ENCODE measurements at regions not wholly inside any gene's neighbourhood (a gene's known extent, or its start where the extent isn't known, plus 50 kb on each side); places are given as distances from the start of the nearest gene placed in this dataset.

DNA sequence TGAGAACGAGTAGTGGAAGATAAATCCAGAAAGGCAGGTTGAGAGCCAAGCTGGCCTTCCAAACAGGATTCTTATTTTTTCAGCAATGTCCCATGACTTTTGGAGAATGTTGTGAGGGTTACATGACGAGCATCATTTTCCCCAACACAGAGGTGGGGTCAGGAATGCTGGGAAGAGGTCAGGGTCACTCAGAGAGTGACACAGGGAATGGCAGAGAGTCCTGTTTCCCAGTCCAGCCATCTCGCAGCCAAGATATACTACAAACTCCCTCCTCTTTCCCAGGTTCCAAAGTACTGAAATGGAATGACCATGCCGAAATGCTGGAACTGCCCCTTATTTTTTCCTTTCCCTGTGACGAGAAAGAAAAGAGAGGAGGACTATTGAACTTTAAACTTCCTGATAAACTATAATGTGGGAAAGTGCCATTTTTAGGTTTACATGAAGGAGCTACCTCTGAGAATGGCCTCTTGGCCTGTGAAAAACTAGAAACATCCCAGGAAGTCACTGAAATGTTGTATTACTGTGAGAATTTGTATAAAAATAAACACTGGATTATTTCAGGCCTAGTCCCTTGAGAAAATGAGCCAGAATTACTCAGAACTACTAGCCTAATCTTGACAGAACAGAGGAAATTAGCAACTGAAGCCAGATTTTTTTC, 420.4 kb downstream of the CETN3 start:
- no peak for DNase-seq (ENCODE audit: low spot score)

DNA sequence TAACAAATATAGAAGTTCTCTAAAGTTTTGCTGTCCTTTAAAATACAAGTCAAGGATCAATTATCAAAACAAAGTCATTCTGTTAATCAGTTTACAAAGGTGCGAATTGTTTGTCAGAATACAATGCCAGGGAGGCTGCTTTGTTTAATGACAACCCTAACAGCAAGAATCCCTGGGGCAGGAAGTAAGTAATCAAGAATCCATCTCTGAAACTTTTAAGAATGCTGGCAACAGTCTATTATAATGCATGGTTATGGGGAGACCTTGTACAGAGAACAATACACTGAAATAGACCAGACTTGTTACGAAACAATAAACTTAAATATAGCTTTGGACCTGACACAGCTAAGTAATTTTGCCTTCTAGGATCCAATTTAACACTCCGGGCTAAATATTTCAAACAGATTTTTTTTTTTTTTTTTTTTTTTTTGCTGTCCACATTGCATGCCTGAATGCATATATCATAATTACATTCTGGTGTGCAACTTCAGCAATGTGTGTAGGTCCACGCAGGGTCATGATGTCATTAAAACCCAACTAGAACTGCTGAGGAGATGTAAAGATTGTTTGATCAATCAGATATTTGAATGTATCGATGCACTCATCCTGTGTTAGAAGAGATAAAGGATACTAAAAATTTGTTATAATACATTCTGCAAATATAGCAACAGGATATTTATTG, 421.3 kb downstream of the CETN3 start:
- DNase-seq (ENCODE audit: low spot score), result no peak

- DNase-seq (ENCODE audit: low spot score), result no peak
These were observed 426.3 kb downstream of the CETN3 start for GRCh38 chr5:89983216-89983615.

GRCh38 chr5:89981878-89982773, 427.4 kb downstream of the CETN3 start:
- DNase-seq (ENCODE audit: low spot score), result no peak

GRCh38 chr5:89981021-89981420, 428.5 kb downstream of the CETN3 start:
- no peak for DNase-seq (ENCODE audit: low spot score)

DNA sequence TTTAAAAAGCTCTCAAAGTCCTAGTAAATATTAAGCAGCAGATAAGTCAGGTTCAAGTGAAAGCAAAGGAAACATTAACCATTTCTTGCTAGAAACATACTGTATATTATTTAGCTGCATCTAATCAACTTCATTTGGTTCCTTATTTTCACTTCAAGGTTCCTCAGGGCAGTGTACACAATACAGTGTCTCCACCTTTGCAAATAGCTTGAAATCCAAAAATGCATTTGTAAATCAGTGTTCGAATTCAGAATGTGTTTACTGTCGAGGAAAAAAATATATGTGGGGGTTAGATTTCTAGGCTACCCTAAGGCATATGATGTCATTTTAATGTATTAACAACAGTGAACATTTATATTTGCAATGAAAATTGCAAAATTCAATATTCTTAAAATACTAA, 436.0 kb downstream of the CETN3 start:
- no peak for DNase-seq (ENCODE audit: low spot score)

DNA sequence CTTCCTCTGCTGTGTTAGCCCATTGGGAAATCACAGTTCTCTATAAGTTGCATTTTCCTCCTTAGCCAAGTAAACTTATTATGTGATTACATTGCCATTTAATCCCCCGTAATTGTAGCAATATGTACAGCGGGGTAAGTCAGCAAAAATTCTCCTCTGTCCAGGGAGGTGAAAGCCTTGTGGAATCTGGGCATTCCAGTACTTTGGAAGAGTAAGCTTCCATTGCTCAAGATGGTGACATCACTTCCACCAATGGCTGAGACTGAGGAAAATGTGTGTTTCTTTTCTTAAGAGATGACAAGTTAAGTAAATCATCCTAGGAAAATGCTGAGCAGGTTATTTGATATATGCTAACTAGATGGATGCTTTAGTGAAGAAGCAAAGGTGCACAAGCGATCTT, 436.7 kb downstream of the CETN3 start:
- no peak for DNase-seq (ENCODE audit: low spot score)

GRCh38 chr5:89968958-89969381, 440.6 kb downstream of the CETN3 start:
- no peak for DNase-seq (ENCODE audit: low spot score)

DNA sequence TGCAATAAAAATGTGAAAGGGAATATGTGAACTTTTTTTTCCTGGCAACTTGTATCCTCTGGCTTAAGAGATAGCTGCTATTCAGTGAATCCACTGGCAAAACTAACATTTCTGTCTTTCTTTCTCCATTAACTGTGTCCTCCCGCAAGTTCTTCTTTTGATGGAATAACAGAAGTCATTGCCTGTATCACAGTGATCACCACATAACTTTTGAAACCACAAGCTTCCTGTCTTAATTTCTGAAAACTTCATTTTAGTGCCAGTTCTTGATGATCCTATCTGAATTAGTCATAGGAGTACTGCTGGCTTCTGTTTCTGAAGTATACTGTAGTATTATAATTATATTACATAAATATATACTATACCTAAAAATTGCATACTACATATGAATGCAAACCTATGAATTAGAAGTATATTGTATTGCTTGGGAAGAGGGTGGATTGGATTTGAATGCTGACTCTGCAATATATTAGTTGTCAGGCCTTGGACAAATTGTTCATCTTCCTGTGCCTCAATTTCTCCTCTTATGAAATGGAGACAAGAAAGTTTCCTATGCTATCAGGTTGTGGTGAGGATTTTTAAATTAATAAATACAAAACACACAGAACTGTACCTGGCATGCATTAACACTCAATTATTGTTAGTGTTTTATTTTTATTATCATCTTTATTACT, 441.6 kb downstream of the CETN3 start:
- peak; percentile 4 for DNase-seq (ENCODE audit: low spot score)

- DNase-seq (ENCODE audit: low spot score), result no peak
These were observed 452.7 kb downstream of the CETN3 start for GRCh38 chr5:89956838-89957237.

DNA sequence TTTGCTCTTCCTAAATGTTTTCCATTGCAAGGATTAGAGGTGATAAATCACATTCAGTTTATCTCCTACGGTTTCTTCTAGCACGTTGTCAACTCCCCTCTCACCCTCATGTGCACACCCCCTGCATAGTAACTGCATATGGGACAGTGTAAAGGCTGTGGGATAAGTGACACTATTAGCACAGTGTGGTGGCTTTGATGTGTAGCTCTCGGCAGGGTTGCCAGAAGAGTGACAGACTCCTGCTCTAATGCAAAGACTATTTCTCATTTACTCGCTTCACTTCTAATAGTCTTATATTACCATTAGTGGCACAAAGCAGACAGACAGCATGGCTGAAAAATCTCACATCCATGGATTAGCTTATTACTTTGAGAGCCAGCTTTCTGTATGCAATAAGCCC, 454.6 kb downstream of the CETN3 start:
- DNase-seq (ENCODE audit: low spot score), result no peak

DNA sequence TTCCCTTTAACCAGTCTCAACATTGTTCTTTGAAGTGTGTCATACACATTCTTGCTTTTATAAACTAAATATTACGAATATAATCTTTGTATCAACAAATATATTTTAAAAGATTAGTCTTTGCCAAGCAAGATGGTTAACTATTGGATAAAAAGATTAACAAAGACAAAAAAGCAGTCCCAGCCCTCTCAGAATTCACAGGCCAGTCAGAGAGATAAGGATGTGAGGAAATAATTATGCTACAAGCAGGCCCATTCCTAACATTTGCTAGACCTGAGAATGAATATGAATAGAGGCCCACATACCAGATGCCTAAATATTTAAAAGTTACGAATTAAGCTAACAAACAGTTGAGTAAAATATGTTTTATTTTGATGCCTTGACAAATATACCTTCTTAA, 457.7 kb downstream of the CETN3 start:
- DNase-seq (ENCODE audit: low spot score), result no peak

GRCh38 chr5:89950234-89950633, 459.3 kb downstream of the CETN3 start:
- no peak for DNase-seq (ENCODE audit: low spot score)

DNA sequence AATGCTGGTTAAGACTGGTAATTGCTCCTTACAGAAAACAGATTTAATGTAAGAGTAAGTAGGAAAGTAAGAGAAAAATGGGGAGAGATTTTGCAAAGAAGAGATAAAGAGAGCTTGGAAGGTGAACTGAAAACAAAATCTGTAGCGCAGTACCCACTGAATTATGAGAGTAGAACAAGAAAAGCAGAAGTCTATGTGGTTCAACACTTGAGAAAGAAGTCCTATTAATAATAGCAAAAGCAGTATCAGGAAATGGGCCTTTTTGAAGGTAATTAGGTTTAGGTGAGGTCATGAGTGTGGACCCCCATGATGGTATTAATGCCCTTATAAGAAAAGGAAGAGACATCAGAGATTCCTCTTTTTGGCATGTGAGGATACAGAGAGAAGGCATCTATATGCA, 460.6 kb downstream of the CETN3 start:
- no peak for DNase-seq (ENCODE audit: low spot score)

GRCh38 chr5:89946916-89947315, 462.6 kb downstream of the CETN3 start:
- DNase-seq (ENCODE audit: low spot score), result no peak

DNA sequence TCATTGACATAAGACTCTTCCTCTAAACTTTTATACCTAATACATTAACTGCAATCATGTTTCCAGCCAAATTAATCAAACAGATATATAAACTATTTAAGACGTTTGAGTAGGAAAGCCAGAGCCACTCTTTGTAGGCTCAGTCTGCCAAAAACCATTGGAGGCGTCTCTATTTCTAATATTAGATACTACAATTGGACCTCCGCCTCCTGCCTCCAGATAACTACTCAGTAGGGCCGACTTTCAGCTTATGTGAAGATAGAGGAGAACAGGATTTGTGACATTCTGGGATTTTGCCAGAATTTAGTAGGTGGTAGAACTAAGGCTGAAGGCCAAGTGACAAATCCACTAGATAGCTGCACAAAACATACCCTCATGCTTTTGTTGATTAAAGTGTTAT, 463.0 kb downstream of the CETN3 start:
- DNase-seq (ENCODE audit: low spot score), result no peak

DNA sequence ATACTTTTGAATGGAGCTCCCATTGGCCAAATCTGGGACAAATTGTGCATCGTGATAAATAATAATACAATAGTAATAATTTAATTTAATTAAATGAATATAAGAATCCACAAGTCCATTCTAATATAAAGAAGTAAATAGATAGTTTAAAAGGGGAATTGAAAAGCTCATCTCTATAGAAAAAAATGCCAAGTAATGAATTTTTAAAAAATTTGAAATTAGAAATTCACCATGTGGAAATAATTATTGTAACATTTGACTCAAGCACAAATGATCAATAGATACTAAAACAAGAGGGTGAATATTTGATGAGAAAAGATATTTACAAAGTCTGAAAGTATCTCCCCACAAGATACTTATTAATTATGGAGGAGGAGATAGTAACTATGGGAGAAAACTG, 467.4 kb downstream of the CETN3 start:
- no peak for DNase-seq (ENCODE audit: low spot score)

GRCh38 chr5:89936576-89936975, 473.0 kb downstream of the CETN3 start:
- no peak for DNase-seq (ENCODE audit: low spot score)

DNA sequence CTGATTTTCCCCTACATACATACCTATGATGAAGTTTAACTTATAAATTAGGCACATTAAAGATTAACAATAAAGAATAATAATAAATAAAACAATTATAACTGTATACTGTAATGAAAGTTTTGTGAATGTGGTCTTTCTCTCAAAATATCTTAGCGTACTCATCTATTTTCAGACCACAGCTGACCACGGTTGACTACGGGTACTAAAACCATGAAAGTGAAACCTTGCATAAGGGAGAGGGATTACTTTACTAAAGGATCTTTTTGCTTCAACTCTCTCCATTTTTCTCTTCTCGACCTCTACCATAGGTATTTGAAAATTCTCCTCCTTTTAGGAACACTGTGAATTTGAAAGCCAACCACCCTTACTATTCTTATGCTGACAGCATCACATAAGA, 475.5 kb downstream of the CETN3 start:
- no peak for DNase-seq (ENCODE audit: low spot score)

GRCh38 chr5:89932771-89933181, 476.8 kb downstream of the CETN3 start:
- no peak for DNase-seq (ENCODE audit: low spot score)

DNA sequence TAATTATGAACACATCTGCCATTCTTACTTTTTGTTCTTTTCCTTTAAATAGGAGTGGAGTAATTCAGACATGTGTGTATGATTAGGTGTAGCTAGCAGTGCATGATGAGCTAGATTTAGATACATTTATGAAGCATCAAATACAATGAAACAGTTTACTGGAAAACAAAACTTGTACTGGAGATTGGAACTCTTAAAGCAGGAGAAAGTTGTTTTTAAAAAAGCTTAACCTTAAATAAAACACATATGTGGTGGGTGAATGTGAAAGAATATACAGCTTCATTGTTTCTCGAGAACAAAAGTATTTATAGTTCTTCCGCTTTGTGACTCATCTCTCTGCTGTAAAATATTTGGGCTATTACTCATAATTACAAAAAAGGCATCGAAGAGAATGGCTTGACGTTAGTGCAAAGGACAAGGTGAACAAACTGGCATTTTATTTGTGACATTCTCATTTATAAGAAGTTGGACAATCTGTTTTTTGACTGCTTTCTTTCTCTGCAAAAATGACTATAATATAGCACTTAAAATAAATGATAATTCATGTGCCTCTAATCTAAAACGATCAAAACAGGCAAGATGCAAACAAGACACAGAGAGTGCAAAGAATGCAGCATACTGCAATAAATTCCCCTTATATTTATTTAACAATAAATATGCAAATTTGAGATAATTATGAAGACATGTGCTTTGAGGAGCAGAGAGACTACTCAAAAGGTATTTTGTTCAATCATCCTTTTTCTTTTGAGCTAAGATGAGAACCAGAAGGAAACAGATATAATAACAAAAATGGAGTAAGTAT, 478.8 kb downstream of the CETN3 start:
- DNase-seq (ENCODE audit: low spot score), result peak; percentile 51

GRCh38 chr5:89929834-89930233, 479.7 kb downstream of the CETN3 start:
- no peak for DNase-seq (ENCODE audit: low spot score)

All from COLO829 (cell line).